KMS-11 (cell line): ENCODE measurements at regions not wholly inside any gene's neighbourhood (a gene's known extent, or its start where the extent isn't known, plus 50 kb on each side); places are given as distances from the start of the nearest gene placed in this dataset.

ENCODE experiments used
- H2AFZ ChIP-seq: fragments of 200-600 bp; sonication (generic); 2 replicates; pipeline ENCODE4 v1.6.1; 2016; ENCODE audit warnings: antibody characterized with exemption, mixed run types, low read depth
- H3K27ac ChIP-seq: fragments of 200-600 bp; sonication (generic); 2 replicates; pipeline ENCODE4 v1.6.1; 2016; ENCODE audit warnings: mild to moderate bottlenecking, mixed run types
- H3K27me3 ChIP-seq: fragments of 200-600 bp; sonication (generic); 2 replicates; pipeline ENCODE4 v1.6.1; 2017; ENCODE audit warnings: mild to moderate bottlenecking, low read depth, mixed run types, moderate library complexity; ENCODE audit not compliant: insufficient read depth
- H3K36me3 ChIP-seq: fragments of 200-600 bp; sonication (generic); 2 replicates; pipeline ENCODE4 v1.6.1; 2017; ENCODE audit warnings: mild to moderate bottlenecking, mixed run types; ENCODE audit not compliant: insufficient read depth
- H3K4me1 ChIP-seq: fragments of 200-600 bp; sonication (generic); 2 replicates; pipeline ENCODE4 v1.6.1; 2016; ENCODE audit warnings: mild to moderate bottlenecking, low read depth, mixed run types; ENCODE audit not compliant: poor library complexity, severe bottlenecking
- H3K4me2 ChIP-seq: fragments of 200-600 bp; sonication (generic); 2 replicates; pipeline ENCODE4 v1.7.0; 2016; ENCODE audit warnings: mild to moderate bottlenecking, mixed run types
- H3K4me3 ChIP-seq: fragments of 200-600 bp; sonication (generic); IDR thresholded peaks from 2 replicates; pipeline ENCODE4 v1.6.1; 2017; ENCODE audit warnings: low read depth, low read length, mixed read lengths; ENCODE audit not compliant: insufficient read depth
- H3K79me2 ChIP-seq: fragments of 200-600 bp; sonication (generic); 2 replicates; pipeline ENCODE4 v1.6.1; 2016; ENCODE audit warnings: low read depth, mixed run types; ENCODE audit not compliant: insufficient read depth
- H3K9ac ChIP-seq: fragments of 200-600 bp; sonication (generic); 2 replicates; pipeline ENCODE4 v1.6.1; 2016; ENCODE audit warnings: mild to moderate bottlenecking, mixed run types
- H4K20me1 ChIP-seq: fragments of 200-600 bp; sonication (generic); 2 replicates; pipeline ENCODE4 v1.6.1; 2016; ENCODE audit warnings: mild to moderate bottlenecking, mixed run types; ENCODE audit not compliant: insufficient read depth
- CTCF ChIP-seq: fragments of 200-600 bp; sonication (generic); conservative IDR thresholded peaks from 2 replicates; pipeline ENCODE4 v1.6.1; 2017; ENCODE audit warnings: low read depth, mild to moderate bottlenecking, antibody characterized with exemption, low read length, moderate library complexity, mixed read lengths

- Histone ChIP-seq H3K4me1 (no peaks in the 10 kb centered on the region), H3K27ac (no peak overlapping the region), H3K79me2 (no peaks in the 10 kb centered on the region), H3K27me3 (no peaks in the 10 kb centered on the region), H4K20me1 (no peaks in the 10 kb centered on the region), H3K9ac (no peak overlapping the region), H3K4me2 (no peak overlapping the region), H3K36me3 (no peaks in the 10 kb centered on the region), H2AFZ (no peak overlapping the region), H3K4me3 (no peak overlapping the region)
- no peak for TF ChIP-seq CTCF
These were observed 539.9 kb downstream of the TECRL start for GRCh38 chr4:63869370-63869769.

- H3K79me2 ChIP-seq, result no peaks in the 10 kb centered on the region
- no peak overlapping the region for H3K4me2 ChIP-seq
- H3K4me1 ChIP-seq, result no peaks in the 10 kb centered on the region
- no peak overlapping the region for H3K9ac ChIP-seq
- no peaks in the 10 kb centered on the region for H4K20me1 ChIP-seq
- H3K27me3 ChIP-seq, result no peaks in the 10 kb centered on the region
- H2AFZ ChIP-seq, result no peak overlapping the region
- H3K4me3 ChIP-seq, result no peak overlapping the region
- H3K27ac ChIP-seq, result no peak overlapping the region
- no peaks in the 10 kb centered on the region for H3K36me3 ChIP-seq
- TF ChIP-seq CTCF, result no peak
These were observed 557.8 kb downstream of the TECRL start for GRCh38 chr4:63851496-63851895.

GRCh38 chr4:63841266-63841665 lies 568.0 kb downstream of the TECRL start:
- H3K27me3 ChIP-seq, result no peaks in the 10 kb centered on the region
- no peak overlapping the region for H3K4me3 ChIP-seq
- no peak overlapping the region for H2AFZ ChIP-seq
- no peak overlapping the region for H3K4me2 ChIP-seq
- H3K9ac ChIP-seq, result no peak overlapping the region
- no peaks in the 10 kb centered on the region for H3K36me3 ChIP-seq
- no peaks in the 10 kb centered on the region for H3K4me1 ChIP-seq
- H3K27ac ChIP-seq, result no peak overlapping the region
- TF ChIP-seq CTCF, result no peak
- H3K79me2 ChIP-seq, result no peaks in the 10 kb centered on the region
- H4K20me1 ChIP-seq, result no peaks in the 10 kb centered on the region

DNA sequence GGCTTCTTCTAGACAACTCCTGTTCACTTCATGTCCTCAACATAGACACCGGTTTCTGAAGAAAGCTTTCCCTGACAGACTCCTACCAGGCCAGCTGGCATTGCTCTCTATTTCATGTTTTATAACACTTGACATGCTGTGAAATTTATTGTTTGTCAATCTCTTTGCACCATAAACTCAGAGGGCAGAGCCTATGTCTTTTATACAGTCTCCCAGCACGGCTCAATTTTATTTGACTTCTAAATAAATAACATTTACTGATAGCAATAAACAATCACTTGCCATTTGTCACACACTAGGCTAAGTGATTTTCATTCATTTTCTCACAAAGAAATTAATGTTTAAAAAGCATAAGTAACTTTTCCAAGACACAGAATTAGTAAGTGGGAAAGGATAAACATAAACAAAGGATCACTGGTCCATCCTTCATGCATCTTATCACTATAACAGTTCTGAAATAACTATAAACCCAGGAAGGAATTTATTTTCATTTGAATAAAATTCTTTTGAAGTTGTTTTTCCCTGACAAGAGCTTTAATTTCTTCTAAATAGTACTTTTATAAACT lies 577.6 kb downstream of the TECRL start:
- no peaks in the 10 kb centered on the region for H4K20me1 ChIP-seq
- no peak overlapping the region for H3K4me3 ChIP-seq
- no peaks in the 10 kb centered on the region for H3K79me2 ChIP-seq
- no peak overlapping the region for H3K9ac ChIP-seq
- no peak overlapping the region for H3K4me2 ChIP-seq
- no peak overlapping the region for H2AFZ ChIP-seq
- no peaks in the 10 kb centered on the region for H3K27me3 ChIP-seq
- H3K36me3 ChIP-seq, result no peaks in the 10 kb centered on the region
- H3K4me1 ChIP-seq, result no peaks in the 10 kb centered on the region
- no peak overlapping the region for H3K27ac ChIP-seq
- TF ChIP-seq CTCF, result no peak
